ENCODE measurements at regions not wholly inside any gene's neighbourhood (a gene's known extent, or its start where the extent isn't known, plus 50 kb on each side); places are given as distances from the start of the nearest gene placed in this dataset.

DNA sequence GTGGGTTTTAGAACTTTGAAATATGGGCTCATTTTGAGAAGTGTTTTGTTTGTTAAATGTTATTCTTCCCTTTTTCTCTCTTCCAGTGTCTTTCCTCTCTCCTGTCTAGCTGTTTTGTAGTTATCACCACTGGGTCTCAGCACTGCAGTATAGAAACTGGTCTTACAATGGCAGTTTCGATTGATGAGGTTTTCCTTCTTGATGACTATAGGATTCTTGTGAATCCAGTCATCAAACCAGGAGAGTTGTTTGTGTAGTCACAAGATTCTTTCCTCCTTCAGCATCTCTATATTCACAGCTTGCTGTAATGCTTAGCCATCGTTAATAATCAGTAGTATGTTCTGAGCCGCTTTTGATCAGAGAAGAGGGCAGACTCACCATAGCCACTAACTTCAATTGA is 172.3 kb downstream of the OGFRL1 start (continued):
- TF ChIP-seq YY1 (IDR thresholded peaks at IDR 0.05; ENCODE audit: extremely low read depth, insufficient replicate concordance, low read depth, low read length), result no peak
- TF ChIP-seq, protein P1, sequence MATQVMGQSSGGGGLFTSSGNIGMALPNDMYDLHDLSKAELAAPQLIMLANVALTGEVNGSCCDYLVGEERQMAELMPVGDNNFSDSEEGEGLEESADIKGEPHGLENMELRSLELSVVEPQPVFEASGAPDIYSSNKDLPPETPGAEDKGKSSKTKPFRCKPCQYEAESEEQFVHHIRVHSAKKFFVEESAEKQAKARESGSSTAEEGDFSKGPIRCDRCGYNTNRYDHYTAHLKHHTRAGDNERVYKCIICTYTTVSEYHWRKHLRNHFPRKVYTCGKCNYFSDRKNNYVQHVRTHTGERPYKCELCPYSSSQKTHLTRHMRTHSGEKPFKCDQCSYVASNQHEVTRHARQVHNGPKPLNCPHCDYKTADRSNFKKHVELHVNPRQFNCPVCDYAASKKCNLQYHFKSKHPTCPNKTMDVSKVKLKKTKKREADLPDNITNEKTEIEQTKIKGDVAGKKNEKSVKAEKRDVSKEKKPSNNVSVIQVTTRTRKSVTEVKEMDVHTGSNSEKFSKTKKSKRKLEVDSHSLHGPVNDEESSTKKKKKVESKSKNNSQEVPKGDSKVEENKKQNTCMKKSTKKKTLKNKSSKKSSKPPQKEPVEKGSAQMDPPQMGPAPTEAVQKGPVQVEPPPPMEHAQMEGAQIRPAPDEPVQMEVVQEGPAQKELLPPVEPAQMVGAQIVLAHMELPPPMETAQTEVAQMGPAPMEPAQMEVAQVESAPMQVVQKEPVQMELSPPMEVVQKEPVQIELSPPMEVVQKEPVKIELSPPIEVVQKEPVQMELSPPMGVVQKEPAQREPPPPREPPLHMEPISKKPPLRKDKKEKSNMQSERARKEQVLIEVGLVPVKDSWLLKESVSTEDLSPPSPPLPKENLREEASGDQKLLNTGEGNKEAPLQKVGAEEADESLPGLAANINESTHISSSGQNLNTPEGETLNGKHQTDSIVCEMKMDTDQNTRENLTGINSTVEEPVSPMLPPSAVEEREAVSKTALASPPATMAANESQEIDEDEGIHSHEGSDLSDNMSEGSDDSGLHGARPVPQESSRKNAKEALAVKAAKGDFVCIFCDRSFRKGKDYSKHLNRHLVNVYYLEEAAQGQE (IDR thresholded peaks at IDR 0.05; ENCODE audit: low read depth), result no peak

DNA sequence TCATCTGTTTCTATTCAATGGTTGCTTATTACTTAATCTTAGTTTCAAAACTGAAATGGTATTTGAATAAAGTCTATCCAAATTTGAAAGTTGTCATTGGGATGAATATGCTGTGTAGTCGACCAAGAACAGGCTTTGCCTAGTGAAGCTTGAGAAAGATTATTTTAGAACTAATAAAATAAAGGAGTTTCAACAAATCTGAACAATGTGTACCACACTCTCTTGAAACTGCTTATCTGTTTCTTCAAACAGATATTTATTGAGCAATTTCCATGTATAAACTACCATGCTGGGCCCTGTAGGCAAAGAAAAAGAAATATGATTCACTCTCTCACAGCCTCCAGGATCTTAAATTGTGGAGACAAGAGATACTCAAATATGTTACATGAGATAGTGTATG is 174.4 kb downstream of the OGFRL1 start:
- no peaks in the 10 kb centered on the region for H3K36me3 ChIP-seq (ENCODE audit: control insufficient read depth in 1 of 2, insufficient read depth in 2 of 2, low read length in 2 of 2)
- H3K9ac ChIP-seq (ENCODE audit: low read length), result no peak overlapping the region
- no peak overlapping the region for H3K4me3 ChIP-seq (replicated peaks in 1 of 2; ENCODE audit: low read depth in 1 of 2, low read length in 2 of 2)
- H3K9me3 ChIP-seq (ENCODE audit: control insufficient read depth in 1 of 2, insufficient read depth in 1 of 2, low read depth in 1 of 2, low read length in 2 of 2), result no peaks in the 10 kb centered on the region
- TF ChIP-seq YY1 (IDR thresholded peaks at IDR 0.05; ENCODE audit: extremely low read depth, insufficient replicate concordance, low read depth, low read length) (no peak), ELF1 (IDR thresholded peaks at IDR 0.05; ENCODE audit: borderline replicate concordance, low read depth) (no peak), ZFX (IDR thresholded peaks at IDR 0.05) (no peak), CEBPB (IDR thresholded peaks at IDR 0.05; ENCODE audit: low read depth) (no peak), EZH2phosphoT487 (IDR thresholded peaks at IDR 0.05; ENCODE audit: borderline replicate concordance) (no peak), JUND (IDR thresholded peaks at IDR 0.05) (no peak), POLR2A (IDR thresholded peaks at IDR 0.05; ENCODE audit: borderline replicate concordance, extremely low read depth, insufficient read depth, insufficient read length) (no peak), POLR2AphosphoS5 (IDR thresholded peaks at IDR 0.05; ENCODE audit: low read depth, low read length) (no peak), CBX3 (IDR thresholded peaks at IDR 0.05; ENCODE audit: low read depth) (no peak), SRF (IDR thresholded peaks at IDR 0.05; ENCODE audit: low read depth) (no peak), SIN3A (IDR thresholded peaks at IDR 0.05; ENCODE audit: low read depth) (no peak), ZNF274 (IDR thresholded peaks at IDR 0.05; ENCODE audit: low read depth, low read length) (no peak), SP1 (IDR thresholded peaks at IDR 0.05; ENCODE audit: low read depth) (no peak), TCF7L2 (IDR thresholded peaks at IDR 0.05; ENCODE audit: borderline replicate concordance, extremely low read depth, insufficient read depth, insufficient read length) (no peak), EGR1 (IDR thresholded peaks at IDR 0.05; ENCODE audit: low read depth) (no peak)
- TF ChIP-seq, protein P2, sequence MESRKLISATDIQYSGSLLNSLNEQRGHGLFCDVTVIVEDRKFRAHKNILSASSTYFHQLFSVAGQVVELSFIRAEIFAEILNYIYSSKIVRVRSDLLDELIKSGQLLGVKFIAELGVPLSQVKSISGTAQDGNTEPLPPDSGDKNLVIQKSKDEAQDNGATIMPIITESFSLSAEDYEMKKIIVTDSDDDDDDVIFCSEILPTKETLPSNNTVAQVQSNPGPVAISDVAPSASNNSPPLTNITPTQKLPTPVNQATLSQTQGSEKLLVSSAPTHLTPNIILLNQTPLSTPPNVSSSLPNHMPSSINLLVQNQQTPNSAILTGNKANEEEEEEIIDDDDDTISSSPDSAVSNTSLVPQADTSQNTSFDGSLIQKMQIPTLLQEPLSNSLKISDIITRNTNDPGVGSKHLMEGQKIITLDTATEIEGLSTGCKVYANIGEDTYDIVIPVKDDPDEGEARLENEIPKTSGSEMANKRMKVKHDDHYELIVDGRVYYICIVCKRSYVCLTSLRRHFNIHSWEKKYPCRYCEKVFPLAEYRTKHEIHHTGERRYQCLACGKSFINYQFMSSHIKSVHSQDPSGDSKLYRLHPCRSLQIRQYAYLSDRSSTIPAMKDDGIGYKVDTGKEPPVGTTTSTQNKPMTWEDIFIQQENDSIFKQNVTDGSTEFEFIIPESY (IDR thresholded peaks at IDR 0.05; ENCODE audit: extremely low read depth, insufficient replicate concordance, low read length), result no peak
- TF ChIP-seq, protein P3, sequence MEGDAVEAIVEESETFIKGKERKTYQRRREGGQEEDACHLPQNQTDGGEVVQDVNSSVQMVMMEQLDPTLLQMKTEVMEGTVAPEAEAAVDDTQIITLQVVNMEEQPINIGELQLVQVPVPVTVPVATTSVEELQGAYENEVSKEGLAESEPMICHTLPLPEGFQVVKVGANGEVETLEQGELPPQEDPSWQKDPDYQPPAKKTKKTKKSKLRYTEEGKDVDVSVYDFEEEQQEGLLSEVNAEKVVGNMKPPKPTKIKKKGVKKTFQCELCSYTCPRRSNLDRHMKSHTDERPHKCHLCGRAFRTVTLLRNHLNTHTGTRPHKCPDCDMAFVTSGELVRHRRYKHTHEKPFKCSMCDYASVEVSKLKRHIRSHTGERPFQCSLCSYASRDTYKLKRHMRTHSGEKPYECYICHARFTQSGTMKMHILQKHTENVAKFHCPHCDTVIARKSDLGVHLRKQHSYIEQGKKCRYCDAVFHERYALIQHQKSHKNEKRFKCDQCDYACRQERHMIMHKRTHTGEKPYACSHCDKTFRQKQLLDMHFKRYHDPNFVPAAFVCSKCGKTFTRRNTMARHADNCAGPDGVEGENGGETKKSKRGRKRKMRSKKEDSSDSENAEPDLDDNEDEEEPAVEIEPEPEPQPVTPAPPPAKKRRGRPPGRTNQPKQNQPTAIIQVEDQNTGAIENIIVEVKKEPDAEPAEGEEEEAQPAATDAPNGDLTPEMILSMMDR (IDR thresholded peaks at IDR 0.05 in 2 of 3, conservative IDR thresholded peaks at IDR 0.05 in 1 of 3; ENCODE audit: borderline replicate concordance in 1 of 3, insufficient read depth in 1 of 3, low read depth in 2 of 3, low read length in 2 of 3), result no peak
- TF ChIP-seq, protein P4, sequence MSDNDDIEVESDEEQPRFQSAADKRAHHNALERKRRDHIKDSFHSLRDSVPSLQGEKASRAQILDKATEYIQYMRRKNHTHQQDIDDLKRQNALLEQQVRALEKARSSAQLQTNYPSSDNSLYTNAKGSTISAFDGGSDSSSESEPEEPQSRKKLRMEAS (IDR thresholded peaks at IDR 0.05), result no peak
- no TSS peak for BruUV-seq (replicated peaks)
- no peak overlapping the region for H3K27ac ChIP-seq (ENCODE audit: low read depth, low read length)
- CTCF ChIA-PET, result no interaction called here
- H3K4me1 ChIP-seq (ENCODE audit: control insufficient read depth in 1 of 2, insufficient read depth in 2 of 2, low read length in 2 of 2), result no peaks in the 10 kb centered on the region
- no peak overlapping the region for H2AFZ ChIP-seq (ENCODE audit: low read depth, low read length, poor library complexity, severe bottlenecking)
- H3K4me2 ChIP-seq (ENCODE audit: low read length), result no peak overlapping the region
- H3K9me2 ChIP-seq (ENCODE audit: insufficient read depth), result no peaks in the 10 kb centered on the region
- H3K79me2 ChIP-seq (ENCODE audit: insufficient read depth, low read length), result no peaks in the 10 kb centered on the region
- no peak for ATAC-seq
- H4K20me1 ChIP-seq (ENCODE audit: insufficient read depth), result no peaks in the 10 kb centered on the region
- RAD21 ChIA-PET (ENCODE audit: low non-redundant PET in 1 of 2, low total read pairs in 2 of 2, uncharacterized antibody in 2 of 2, unreplicated experiment in 2 of 2), result no interaction called here
- no peak for DNase-seq (ENCODE audit: low read depth, low spot score)
- no peaks in the 10 kb centered on the region for H3K27me3 ChIP-seq (ENCODE audit: insufficient read depth, low read length)
- intact Hi-C loops (cut with micrococcal nuclease), result no loop called here
- POLR2A ChIA-PET, result no interaction called here

Measured in HCT116 (cell line).